Endodermal cell (in vitro differentiated cells): ENCODE measurements at regions not wholly inside any gene's neighbourhood (a gene's known extent, or its start where the extent isn't known, plus 50 kb on each side); places are given as distances from the start of the nearest gene placed in this dataset.

Experiments used
- DNase-seq: peaks from one replicate; pipeline ENCODE4 v3.0.0-alpha.2; 2017
- H3K27ac ChIP-seq: 2 replicates; pipeline ENCODE4 v1.5.1; 2013; ENCODE audit warnings: mild to moderate bottlenecking, low read depth, low read length, moderate library complexity
- H3K27me3 ChIP-seq: 2 replicates; pipeline ENCODE4 v1.6.1; 2013; ENCODE audit warnings: mild to moderate bottlenecking, low read length, moderate library complexity; ENCODE audit not compliant: insufficient read depth, control insufficient read depth, poor library complexity, severe bottlenecking
- H3K36me3 ChIP-seq: 2 replicates; pipeline ENCODE4 v1.7.0; 2013; ENCODE audit warnings: mild to moderate bottlenecking, low read length, moderate library complexity; ENCODE audit not compliant: control insufficient read depth, insufficient read depth
- H3K4me1 ChIP-seq: one replicate; pipeline ENCODE4 v1.7.0; 2013; ENCODE audit warnings: low read length; ENCODE audit not compliant: control insufficient read depth, insufficient read depth
- H3K4me3 ChIP-seq: 2 replicates; pipeline ENCODE4 v1.5.1; 2013; ENCODE audit warnings: mild to moderate bottlenecking, low read length, moderate library complexity
- H3K9ac ChIP-seq: 2 replicates; pipeline ENCODE4 v1.6.1; 2013; ENCODE audit warnings: mild to moderate bottlenecking, low read length, moderate library complexity; ENCODE audit not compliant: poor library complexity, severe bottlenecking; ENCODE audit errors: extremely low read depth
- H3K9me3 ChIP-seq: 2 replicates; pipeline ENCODE4 v1.6.1; 2013; ENCODE audit warnings: mild to moderate bottlenecking, low read length, moderate library complexity; ENCODE audit not compliant: control insufficient read depth
- H3K27ac Mint-ChIP-seq: 2 replicates; pipeline ENCODE4 v1.8.0; 2020; ENCODE audit warnings: mixed read lengths
- H3K27me3 Mint-ChIP-seq: 2 replicates; pipeline ENCODE4 v1.8.0; 2021; ENCODE audit warnings: mild to moderate bottlenecking, mixed read lengths; ENCODE audit not compliant: insufficient read depth
- H3K36me3 Mint-ChIP-seq: 2 replicates; pipeline ENCODE4 v1.8.0; 2020; ENCODE audit warnings: low read depth, mixed read lengths
- H3K4me1 Mint-ChIP-seq: 2 replicates; pipeline ENCODE4 v1.8.0; 2020; ENCODE audit warnings: mixed read lengths
- H3K4me3 Mint-ChIP-seq: 2 replicates; pipeline ENCODE4 v1.8.0; 2020; ENCODE audit warnings: mild to moderate bottlenecking, moderate library complexity, mixed read lengths
- H3K9me3 Mint-ChIP-seq: 2 replicates; pipeline ENCODE4 v1.8.0; 2020; ENCODE audit warnings: mild to moderate bottlenecking, mixed read lengths
- WGBS, 2 experiments: methylation state at CpG; one replicate each; pipeline versions ENCODE4 v1.1.5 to v1.1.7; 2013; ENCODE audit warnings: missing lambda C conversion rate in 2 of 2, mixed read lengths in 1 of 2; ENCODE audit not compliant: insufficient coverage in 1 of 2, insufficient read length in 1 of 2; 5-methylcytosine and 5-hydroxymethylcytosine counted together
- TF ChIP-seq, protein P1 (sequence below): fragments of 200-600 bp; sonication (generic); conservative IDR thresholded peaks from 2 replicates; pipeline ENCODE4 v1.5.0; 2021; ENCODE audit warnings: antibody characterized with exemption, mild to moderate bottlenecking

DNA sequence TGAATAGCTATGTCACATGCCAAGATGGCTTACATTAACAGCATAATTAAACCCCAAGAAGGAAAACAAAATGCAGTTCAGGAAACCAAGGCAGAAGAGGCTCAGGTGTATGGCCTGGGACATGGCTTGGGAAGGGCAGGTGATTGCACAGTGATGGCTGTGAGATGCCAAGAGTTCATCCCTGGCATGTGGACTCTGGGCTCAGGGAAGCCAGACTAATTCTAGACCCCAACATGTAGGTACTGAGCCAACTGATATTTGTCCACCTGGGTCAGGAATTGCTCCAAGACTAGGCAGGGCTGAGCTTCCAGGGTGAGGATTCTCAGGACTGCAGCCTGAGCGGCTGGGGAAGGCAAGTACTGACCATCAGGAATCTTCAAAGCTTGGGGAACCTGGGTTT, 218.4 kb upstream of the PIK3R1 start:
- TF ChIP-seq, protein P1, sequence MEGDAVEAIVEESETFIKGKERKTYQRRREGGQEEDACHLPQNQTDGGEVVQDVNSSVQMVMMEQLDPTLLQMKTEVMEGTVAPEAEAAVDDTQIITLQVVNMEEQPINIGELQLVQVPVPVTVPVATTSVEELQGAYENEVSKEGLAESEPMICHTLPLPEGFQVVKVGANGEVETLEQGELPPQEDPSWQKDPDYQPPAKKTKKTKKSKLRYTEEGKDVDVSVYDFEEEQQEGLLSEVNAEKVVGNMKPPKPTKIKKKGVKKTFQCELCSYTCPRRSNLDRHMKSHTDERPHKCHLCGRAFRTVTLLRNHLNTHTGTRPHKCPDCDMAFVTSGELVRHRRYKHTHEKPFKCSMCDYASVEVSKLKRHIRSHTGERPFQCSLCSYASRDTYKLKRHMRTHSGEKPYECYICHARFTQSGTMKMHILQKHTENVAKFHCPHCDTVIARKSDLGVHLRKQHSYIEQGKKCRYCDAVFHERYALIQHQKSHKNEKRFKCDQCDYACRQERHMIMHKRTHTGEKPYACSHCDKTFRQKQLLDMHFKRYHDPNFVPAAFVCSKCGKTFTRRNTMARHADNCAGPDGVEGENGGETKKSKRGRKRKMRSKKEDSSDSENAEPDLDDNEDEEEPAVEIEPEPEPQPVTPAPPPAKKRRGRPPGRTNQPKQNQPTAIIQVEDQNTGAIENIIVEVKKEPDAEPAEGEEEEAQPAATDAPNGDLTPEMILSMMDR: no peak
- no peaks in the 10 kb centered on the region for H3K27me3 Mint-ChIP-seq
- H3K27ac Mint-ChIP-seq: no peak overlapping the region
- H3K9me3 ChIP-seq: no peaks in the 10 kb centered on the region
- H3K4me1 Mint-ChIP-seq: peaks cover 5% of the 10 kb centered on the region
- H3K9me3 Mint-ChIP-seq: no peaks in the 10 kb centered on the region
- H3K9ac ChIP-seq: no peak overlapping the region
- no peak overlapping the region for H3K4me3 Mint-ChIP-seq
- 89 to 100% methylated on average over 1 of the region's 1 CpG for WGBS, 2 experiments
- no peak for DNase-seq
- no peaks in the 10 kb centered on the region for H3K27me3 ChIP-seq
- H3K36me3 Mint-ChIP-seq: no peaks in the 10 kb centered on the region
- H3K4me3 ChIP-seq: no peak overlapping the region
- H3K36me3 ChIP-seq: no peaks in the 10 kb centered on the region
- no peaks in the 10 kb centered on the region for H3K4me1 ChIP-seq
- H3K27ac ChIP-seq: no peak overlapping the region

DNA sequence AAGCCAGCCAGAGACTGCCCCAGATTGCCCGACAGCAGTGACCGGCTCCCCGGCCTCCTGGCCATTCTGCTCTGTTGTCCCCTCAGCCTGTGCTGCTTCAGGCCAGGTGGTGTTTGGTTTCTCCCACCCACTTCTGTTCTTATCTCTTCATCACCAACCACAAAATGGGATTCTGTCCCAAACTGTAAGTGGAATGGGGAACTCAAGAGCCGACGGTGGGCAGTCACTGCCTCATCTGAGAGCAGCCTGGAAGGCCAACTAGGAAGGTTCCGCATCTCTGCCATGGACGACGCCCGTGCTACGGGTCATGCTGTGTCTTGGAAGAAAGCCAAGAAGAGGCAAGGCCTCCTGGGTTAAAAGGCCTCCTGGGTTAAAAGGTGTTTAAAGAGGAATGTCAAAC, 219.0 kb upstream of the PIK3R1 start:
- Histone ChIP-seq H3K4me1 (no peaks in the 10 kb centered on the region), H3K9me3 (no peaks in the 10 kb centered on the region), H3K4me3 (no peak overlapping the region), H3K27ac (no peak overlapping the region), H3K36me3 (no peaks in the 10 kb centered on the region), H3K27me3 (no peaks in the 10 kb centered on the region), H3K9ac (no peak overlapping the region)
- Mint-ChIP-seq H3K4me3 (no peak overlapping the region), H3K9me3 (no peaks in the 10 kb centered on the region), H3K27ac (no peak overlapping the region), H3K27me3 (no peaks in the 10 kb centered on the region), H3K36me3 (no peaks in the 10 kb centered on the region), H3K4me1 (peaks cover 5% of the 10 kb centered on the region)
- TF ChIP-seq, protein P1: no peak
- 91 to 95% methylated on average over 7 to 10 of the region's 10 CpGs for WGBS, 2 experiments
- DNase-seq: no peak

DNA sequence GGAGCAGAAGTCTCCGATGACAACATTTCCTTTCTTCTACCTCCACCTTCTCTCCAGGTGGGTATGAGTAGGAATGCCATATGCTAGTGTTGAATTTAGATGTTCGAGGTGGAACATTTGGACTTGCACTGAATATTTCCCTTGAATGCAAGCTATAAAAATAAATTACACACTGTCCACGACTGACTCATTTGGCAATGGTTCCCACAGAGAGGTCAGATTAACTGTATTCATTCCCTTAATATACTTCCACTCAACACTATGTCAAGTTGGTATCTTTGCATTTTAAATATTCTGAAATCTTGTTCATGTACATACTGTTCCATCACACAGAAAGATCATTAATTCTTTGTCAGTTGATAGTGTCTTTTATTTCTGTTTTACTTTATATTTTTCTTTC, 222.6 kb upstream of the PIK3R1 start:
- Histone ChIP-seq H3K36me3 (no peaks in the 10 kb centered on the region), H3K9me3 (peaks cover 6% of the 10 kb centered on the region), H3K27me3 (no peaks in the 10 kb centered on the region), H3K4me3 (no peak overlapping the region), H3K27ac (no peak overlapping the region), H3K9ac (no peak overlapping the region), H3K4me1 (no peaks in the 10 kb centered on the region)
- WGBS, 2 experiments: 63 to 84% methylated on average over 1 to 2 of the region's 3 CpGs
- no peak overlapping the region for H3K4me3 Mint-ChIP-seq
- peaks cover 2% of the 10 kb centered on the region for H3K9me3 Mint-ChIP-seq
- H3K36me3 Mint-ChIP-seq: no peaks in the 10 kb centered on the region
- DNase-seq: no peak
- no peaks in the 10 kb centered on the region for H3K27me3 Mint-ChIP-seq
- no peak overlapping the region for H3K27ac Mint-ChIP-seq
- peaks cover 5% of the 10 kb centered on the region for H3K4me1 Mint-ChIP-seq
- TF ChIP-seq, protein P1: no peak
